GM18511 (cell line): ENCODE measurements at regions not wholly inside any gene's neighbourhood (a gene's known extent, or its start where the extent isn't known, plus 50 kb on each side); places are given as distances from the start of the nearest gene placed in this dataset.
"Not testable (repeated sequence)": the region's sequence is repeated elsewhere in the genome, so short reads cannot be mapped to it uniquely, and the experiment has no call there.

ENCODE experiments used
- ATAC-seq: cut with Tn5 transposase; IDR thresholded peaks from one replicate; pipeline ENCODE4 v1.9.1; 2021; ENCODE audit warnings: mild to moderate bottlenecking, moderate library complexity; ENCODE audit not compliant: unreplicated experiment

GRCh38 chr4:164177153-164177552 lies 576.8 kb upstream of the SMIM31 start:
- ATAC-seq: no peak

GRCh38 chr4:164177753-164178152 lies 576.2 kb upstream of the SMIM31 start:
- ATAC-seq: no peak

- ATAC-seq: no peak
These were observed 565.7 kb upstream of the SMIM31 start for GRCh38 chr4:164188236-164188635.

GRCh38 chr4:164192844-164193243 lies 561.1 kb upstream of the SMIM31 start:
- ATAC-seq: peak; percentile 61

- ATAC-seq: no peak
These were observed 560.3 kb upstream of the SMIM31 start for GRCh38 chr4:164193676-164194075.

GRCh38 chr4:164197556-164197955 lies 556.4 kb upstream of the SMIM31 start:
- ATAC-seq: no peak

GRCh38 chr4:164203476-164203875 lies 550.5 kb upstream of the SMIM31 start:
- no peak for ATAC-seq

- no peak for ATAC-seq
These were observed 549.5 kb upstream of the SMIM31 start for GRCh38 chr4:164204434-164204833.

- ATAC-seq: no peak
These were observed 546.5 kb upstream of the SMIM31 start for GRCh38 chr4:164207460-164207859.

- ATAC-seq: no peak
These were observed 543.6 kb upstream of the SMIM31 start for GRCh38 chr4:164210377-164210776.

- ATAC-seq: no peak
These were observed 541.8 kb upstream of the SMIM31 start for GRCh38 chr4:164212134-164212533.

GRCh38 chr4:164212714-164213113 lies 541.2 kb upstream of the SMIM31 start:
- no peak for ATAC-seq

GRCh38 chr4:164215113-164215741 lies 538.7 kb upstream of the SMIM31 start:
- no peak for ATAC-seq

GRCh38 chr4:164221631-164222030 lies 532.3 kb upstream of the SMIM31 start:
- no peak for ATAC-seq

- ATAC-seq: no peak
These were observed 529.1 kb upstream of the SMIM31 start for GRCh38 chr4:164224871-164225270.

- no peak for ATAC-seq
These were observed 524.7 kb upstream of the SMIM31 start for GRCh38 chr4:164229255-164229654.

- ATAC-seq: no peak
These were observed 514.5 kb upstream of the SMIM31 start for GRCh38 chr4:164239433-164239832.

GRCh38 chr4:164239976-164240375 lies 514.0 kb upstream of the SMIM31 start:
- no peak for ATAC-seq

- no peak for ATAC-seq
These were observed 502.7 kb upstream of the SMIM31 start for GRCh38 chr4:164251257-164251656.

GRCh38 chr4:164252286-164252685 lies 501.6 kb upstream of the SMIM31 start:
- ATAC-seq: no peak

GRCh38 chr4:164261831-164262230 lies 492.1 kb upstream of the SMIM31 start:
- no peak for ATAC-seq

GRCh38 chr4:164262508-164262907 lies 491.4 kb upstream of the SMIM31 start:
- ATAC-seq: not testable (repeated sequence)

- ATAC-seq: not testable (repeated sequence)
These were observed 476.5 kb upstream of the SMIM31 start for GRCh38 chr4:164277414-164277813.
